ENCODE measurements at regions not wholly inside any gene's neighbourhood (a gene's known extent, or its start where the extent isn't known, plus 50 kb on each side); places are given as distances from the start of the nearest gene placed in this dataset.

- TF ChIP-seq, protein P1, sequence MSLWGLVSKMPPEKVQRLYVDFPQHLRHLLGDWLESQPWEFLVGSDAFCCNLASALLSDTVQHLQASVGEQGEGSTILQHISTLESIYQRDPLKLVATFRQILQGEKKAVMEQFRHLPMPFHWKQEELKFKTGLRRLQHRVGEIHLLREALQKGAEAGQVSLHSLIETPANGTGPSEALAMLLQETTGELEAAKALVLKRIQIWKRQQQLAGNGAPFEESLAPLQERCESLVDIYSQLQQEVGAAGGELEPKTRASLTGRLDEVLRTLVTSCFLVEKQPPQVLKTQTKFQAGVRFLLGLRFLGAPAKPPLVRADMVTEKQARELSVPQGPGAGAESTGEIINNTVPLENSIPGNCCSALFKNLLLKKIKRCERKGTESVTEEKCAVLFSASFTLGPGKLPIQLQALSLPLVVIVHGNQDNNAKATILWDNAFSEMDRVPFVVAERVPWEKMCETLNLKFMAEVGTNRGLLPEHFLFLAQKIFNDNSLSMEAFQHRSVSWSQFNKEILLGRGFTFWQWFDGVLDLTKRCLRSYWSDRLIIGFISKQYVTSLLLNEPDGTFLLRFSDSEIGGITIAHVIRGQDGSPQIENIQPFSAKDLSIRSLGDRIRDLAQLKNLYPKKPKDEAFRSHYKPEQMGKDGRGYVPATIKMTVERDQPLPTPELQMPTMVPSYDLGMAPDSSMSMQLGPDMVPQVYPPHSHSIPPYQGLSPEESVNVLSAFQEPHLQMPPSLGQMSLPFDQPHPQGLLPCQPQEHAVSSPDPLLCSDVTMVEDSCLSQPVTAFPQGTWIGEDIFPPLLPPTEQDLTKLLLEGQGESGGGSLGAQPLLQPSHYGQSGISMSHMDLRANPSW (CRISPR knock-in tag; conservative IDR thresholded peaks at IDR 0.05; ENCODE audit: low read depth) = no peak
- TF ChIP-seq AFF4 (CRISPR knock-in tag; IDR thresholded peaks at IDR 0.05; ENCODE audit: borderline replicate concordance) (no peak), SOX15 (CRISPR knock-in tag; IDR thresholded peaks at IDR 0.05) (no peak), NFATC4 (CRISPR knock-in tag; IDR thresholded peaks at IDR 0.05) (no peak), CTCF (IDR thresholded peaks at IDR 0.05) (no peak), FOXK1 (CRISPR knock-in tag; IDR thresholded peaks at IDR 0.05) (no peak)
- peaks cover 13% of the 10 kb centered on the region for H3K9me3 Mint-ChIP-seq
- H3K36me3 Mint-ChIP-seq = no peaks in the 10 kb centered on the region; the same call in 1 of the 2 replicates
- H3K4me1 Mint-ChIP-seq = peaks cover 17% of the 10 kb centered on the region
- no peak overlapping the region for H3K4me3 Mint-ChIP-seq
- ATAC-seq (no peak), DNase-seq (ENCODE audit: low spot score) (no peak)
- CTCF ChIA-PET = interaction anchor here (1.0 kb wide), 2 partner anchors 137 to 142 kb away, joined by 3 to 5 read pairs; no protein-coding TSS in a partner anchor
- POLR2A ChIA-PET = no interaction called here
- no peak overlapping the region for H3K27ac Mint-ChIP-seq
- H3K27me3 Mint-ChIP-seq (ENCODE audit: low read depth) = peaks cover 24% of the 10 kb centered on the region
Measured at GRCh38 chr12:25382311-25383106, 131.8 kb upstream of the KRAS start.

DNA sequence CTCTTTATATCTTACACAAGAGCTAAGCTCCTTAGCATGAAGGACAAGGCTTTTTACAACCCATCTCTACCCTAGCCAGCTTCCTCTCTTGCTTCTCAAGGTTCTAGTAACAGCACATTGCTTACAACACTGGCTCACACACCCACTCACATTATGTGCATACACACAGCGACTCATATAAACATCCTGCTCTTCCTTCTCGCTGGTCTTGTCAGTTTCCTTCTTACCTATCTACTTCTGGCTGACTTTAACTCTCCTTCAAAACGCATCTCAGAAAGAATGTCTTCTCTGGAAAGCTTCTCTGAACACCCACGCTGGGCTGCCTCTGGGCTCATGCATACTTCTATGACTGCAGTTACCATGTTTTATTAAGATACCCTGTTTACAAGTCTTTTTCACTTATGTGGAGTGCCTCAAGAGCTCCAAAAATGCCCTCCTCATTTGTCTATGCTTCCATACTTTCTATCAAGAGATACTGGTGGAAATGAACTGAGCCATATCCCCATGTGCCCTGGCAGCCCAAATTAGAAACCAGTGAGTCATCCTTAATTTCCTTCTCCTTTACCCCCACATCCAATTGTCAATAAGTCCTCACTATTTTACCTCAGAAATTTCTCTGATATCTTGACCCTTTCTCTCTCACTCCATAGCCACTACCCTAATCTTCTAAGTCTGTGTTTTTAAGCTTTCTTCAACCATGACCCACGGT is 126.9 kb upstream of the KRAS start:
- no peak for ATAC-seq
- Mint-ChIP-seq H3K4me1 (no peaks in the 10 kb centered on the region), H3K27ac (no peak overlapping the region), H3K27me3 (ENCODE audit: low read depth) (no peaks in the 10 kb centered on the region), H3K9me3 (peaks cover 17% of the 10 kb centered on the region), H3K4me3 (no peak overlapping the region), H3K36me3 (no peaks in the 10 kb centered on the region; the same call in 1 of the 2 replicates)
- CTCF ChIA-PET = interaction anchor here (0.6 to 1.1 kb wide), 2 partner anchors 10 to 13 kb away, joined by 3 to 4 read pairs; no protein-coding TSS in a partner anchor
- DNase-seq (ENCODE audit: low spot score) = no peak
- POLR2A ChIA-PET = no interaction called here
- TF ChIP-seq MLX (CRISPR knock-in tag; IDR thresholded peaks at IDR 0.05) (no peak), GTF2I (CRISPR knock-in tag; conservative IDR thresholded peaks at IDR 0.05) (no peak), ZBTB21 (CRISPR knock-in tag; IDR thresholded peaks at IDR 0.05; ENCODE audit: borderline replicate concordance) (no peak), SMAD4 (CRISPR knock-in tag; IDR thresholded peaks at IDR 0.05) (no peak), ZNF121 (CRISPR knock-in tag; IDR thresholded peaks at IDR 0.05) (no peak), KAT7 (CRISPR knock-in tag; IDR thresholded peaks at IDR 0.05; ENCODE audit: borderline replicate concordance) (no peak), PRDM15 (CRISPR knock-in tag; IDR thresholded peaks at IDR 0.05) (no peak), ZNF425 (CRISPR knock-in tag; conservative IDR thresholded peaks at IDR 0.05) (no peak), ZNF232 (CRISPR knock-in tag; IDR thresholded peaks at IDR 0.05) (no peak), TCF7 (CRISPR knock-in tag; IDR thresholded peaks at IDR 0.05; ENCODE audit: low read depth) (no peak), ZNF671 (CRISPR knock-in tag; IDR thresholded peaks at IDR 0.05) (no peak)
- TF ChIP-seq, protein P2, sequence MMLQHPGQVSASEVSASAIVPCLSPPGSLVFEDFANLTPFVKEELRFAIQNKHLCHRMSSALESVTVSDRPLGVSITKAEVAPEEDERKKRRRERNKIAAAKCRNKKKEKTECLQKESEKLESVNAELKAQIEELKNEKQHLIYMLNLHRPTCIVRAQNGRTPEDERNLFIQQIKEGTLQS (CRISPR knock-in tag; conservative IDR thresholded peaks at IDR 0.05) = no peak
